ENCODE measurements at regions not wholly inside any gene's neighbourhood (a gene's known extent, or its start where the extent isn't known, plus 50 kb on each side); places are given as distances from the start of the nearest gene placed in this dataset.

- DNase-seq, result no peak
- H3K4me3 ChIP-seq, result no peak overlapping the region
- H3K27me3 ChIP-seq, result no peaks in the 10 kb centered on the region
- no peaks in the 10 kb centered on the region for H3K4me1 ChIP-seq
- TF ChIP-seq CTCF (IDR thresholded peaks at IDR 0.05) (no peak), POLR2A (IDR thresholded peaks at IDR 0.05) (no peak)
- H3K27ac ChIP-seq, result no peak overlapping the region
- H3K9me3 ChIP-seq, result no peaks in the 10 kb centered on the region
- no peaks in the 10 kb centered on the region for H3K36me3 ChIP-seq
Observed at GRCh38 chr18:68219274-68219673, 495.6 kb downstream of the TMX3 start.

GRCh38 chr18:68215931-68216330, 499.0 kb downstream of the TMX3 start:
- no peak overlapping the region for H3K4me3 ChIP-seq
- no peak for DNase-seq
- TF ChIP-seq CTCF (IDR thresholded peaks at IDR 0.05), result no peak
- no peak for TF ChIP-seq POLR2A (IDR thresholded peaks at IDR 0.05)
- no peaks in the 10 kb centered on the region for H3K36me3 ChIP-seq
- H3K27ac ChIP-seq, result no peak overlapping the region
- H3K9me3 ChIP-seq, result no peaks in the 10 kb centered on the region
- H3K4me1 ChIP-seq, result no peaks in the 10 kb centered on the region
- no peaks in the 10 kb centered on the region for H3K27me3 ChIP-seq

GRCh38 chr18:68186039-68186438, 528.9 kb downstream of the TMX3 start:
- no peak overlapping the region for H3K4me3 ChIP-seq
- TF ChIP-seq CTCF (IDR thresholded peaks at IDR 0.05), result no peak
- no peak for TF ChIP-seq POLR2A (IDR thresholded peaks at IDR 0.05)
- no peaks in the 10 kb centered on the region for H3K9me3 ChIP-seq
- no peaks in the 10 kb centered on the region for H3K27me3 ChIP-seq
- H3K27ac ChIP-seq, result no peak overlapping the region
- no peaks in the 10 kb centered on the region for H3K4me1 ChIP-seq
- no peaks in the 10 kb centered on the region for H3K36me3 ChIP-seq
- DNase-seq, result no peak

GRCh38 chr18:68181956-68182355, 533.0 kb downstream of the TMX3 start:
- Histone ChIP-seq H3K9me3 (no peaks in the 10 kb centered on the region), H3K27me3 (no peaks in the 10 kb centered on the region), H3K4me1 (no peaks in the 10 kb centered on the region), H3K27ac (no peak overlapping the region), H3K4me3 (no peak overlapping the region), H3K36me3 (no peaks in the 10 kb centered on the region)
- no peak for DNase-seq
- TF ChIP-seq CTCF (IDR thresholded peaks at IDR 0.05) (no peak), POLR2A (IDR thresholded peaks at IDR 0.05) (no peak)

- Histone ChIP-seq H3K4me1 (no peaks in the 10 kb centered on the region), H3K27me3 (no peaks in the 10 kb centered on the region), H3K9me3 (no peaks in the 10 kb centered on the region), H3K27ac (no peak overlapping the region), H3K4me3 (no peak overlapping the region), H3K36me3 (no peaks in the 10 kb centered on the region)
- DNase-seq, result no peak
- TF ChIP-seq CTCF (IDR thresholded peaks at IDR 0.05), result no peak
Observed at GRCh38 chr18:68179811-68180210, 535.1 kb downstream of the TMX3 start.

- no peaks in the 10 kb centered on the region for H3K36me3 ChIP-seq
- TF ChIP-seq CTCF (IDR thresholded peaks at IDR 0.05), result no peak
- no peak overlapping the region for H3K27ac ChIP-seq
- H3K27me3 ChIP-seq, result no peaks in the 10 kb centered on the region
- no peak overlapping the region for H3K4me3 ChIP-seq
- no peaks in the 10 kb centered on the region for H3K4me1 ChIP-seq
- H3K9me3 ChIP-seq, result no peaks in the 10 kb centered on the region
- no peak for DNase-seq
Observed at GRCh38 chr18:68178921-68179320, 536.0 kb downstream of the TMX3 start.

Data from Peyer's patch (tissue), 4 donors.